ENCODE measurements at regions not wholly inside any gene's neighbourhood (a gene's known extent, or its start where the extent isn't known, plus 50 kb on each side); places are given as distances from the start of the nearest gene placed in this dataset.

- Histone ChIP-seq H3K27me3 (replicated peaks; ENCODE audit: control insufficient read depth, insufficient read depth, low read length) (no peaks in the 10 kb centered on the region; the same call in 1 of the 2 replicates), H3K36me3 (ENCODE audit: control insufficient read depth, insufficient read depth, low read length) (no peaks in the 10 kb centered on the region), H3K4me3 (replicated peaks; ENCODE audit: low read depth, low read length) (no peak overlapping the region)
- TF ChIP-seq CTCF (IDR thresholded peaks at IDR 0.05; ENCODE audit: insufficient read depth, low read length, poor library complexity, severe bottlenecking) = no peak
- DNase-seq (ENCODE audit: extremely low read depth, insufficient read length) = no peak
Measured at GRCh38 chr11:69904974-69905535, 85.8 kb upstream of the FGF3 start.

GRCh38 chr11:69905611-69906452, 86.6 kb upstream of the FGF3 start:
- Histone ChIP-seq H3K27me3 (replicated peaks; ENCODE audit: control insufficient read depth, insufficient read depth, low read length) (no peaks in the 10 kb centered on the region; the same call in 1 of the 2 replicates), H3K4me3 (replicated peaks; ENCODE audit: low read depth, low read length) (no peak overlapping the region), H3K36me3 (ENCODE audit: control insufficient read depth, insufficient read depth, low read length) (no peaks in the 10 kb centered on the region)
- DNase-seq (ENCODE audit: extremely low read depth, insufficient read length) = no peak
- TF ChIP-seq CTCF (IDR thresholded peaks at IDR 0.05; ENCODE audit: insufficient read depth, low read length, poor library complexity, severe bottlenecking) = no peak

GRCh38 chr11:69906453-69906907, 87.3 kb upstream of the FGF3 start:
- H3K36me3 ChIP-seq (ENCODE audit: control insufficient read depth, insufficient read depth, low read length) = no peaks in the 10 kb centered on the region
- no peak overlapping the region for H3K4me3 ChIP-seq (replicated peaks; ENCODE audit: low read depth, low read length)
- DNase-seq (ENCODE audit: extremely low read depth, insufficient read length) = no peak
- TF ChIP-seq CTCF (IDR thresholded peaks at IDR 0.05; ENCODE audit: insufficient read depth, low read length, poor library complexity, severe bottlenecking) = no peak
- no peaks in the 10 kb centered on the region; the same call in 1 of the 2 replicates for H3K27me3 ChIP-seq (replicated peaks; ENCODE audit: control insufficient read depth, insufficient read depth, low read length)

- no peak for TF ChIP-seq CTCF (IDR thresholded peaks at IDR 0.05; ENCODE audit: insufficient read depth, low read length, poor library complexity, severe bottlenecking)
- Histone ChIP-seq H3K4me3 (replicated peaks; ENCODE audit: low read depth, low read length) (no peak overlapping the region), H3K36me3 (ENCODE audit: control insufficient read depth, insufficient read depth, low read length) (no peaks in the 10 kb centered on the region), H3K27me3 (replicated peaks; ENCODE audit: control insufficient read depth, insufficient read depth, low read length) (no peaks in the 10 kb centered on the region; the same call in 1 of the 2 replicates)
- no peak for DNase-seq (ENCODE audit: extremely low read depth, insufficient read length)
Measured at GRCh38 chr11:69907611-69908010, 88.4 kb upstream of the FGF3 start.

GRCh38 chr11:69908511-69909220, 89.5 kb upstream of the FGF3 start:
- DNase-seq (ENCODE audit: extremely low read depth, insufficient read length) = no peak
- Histone ChIP-seq H3K4me3 (replicated peaks; ENCODE audit: low read depth, low read length) (no peak overlapping the region), H3K27me3 (replicated peaks; ENCODE audit: control insufficient read depth, insufficient read depth, low read length) (no peaks in the 10 kb centered on the region; the same call in 1 of the 2 replicates), H3K36me3 (ENCODE audit: control insufficient read depth, insufficient read depth, low read length) (no peaks in the 10 kb centered on the region)
- TF ChIP-seq CTCF (IDR thresholded peaks at IDR 0.05; ENCODE audit: insufficient read depth, low read length, poor library complexity, severe bottlenecking) = no peak
